GM12878 (cell line): ENCODE measurements at regions not wholly inside any gene's neighbourhood (a gene's known extent, or its start where the extent isn't known, plus 50 kb on each side); places are given as distances from the start of the nearest gene placed in this dataset.

ENCODE experiments used
- HDAC6 ChIP-seq: fragments of 200-600 bp; sonication (generic); IDR thresholded peaks from one replicate; pipeline ENCODE4 v1.8.0; 2017; ENCODE audit warnings: antibody characterized with exemption; ENCODE audit not compliant: unreplicated experiment
- KDM1A ChIP-seq: fragments of 200-600 bp; sonication (generic); IDR thresholded peaks from 2 replicates; pipeline ENCODE4 v1.6.1; 2016; ENCODE audit warnings: borderline replicate concordance
- MYC ChIP-seq: IDR thresholded peaks from 2 replicates; pipeline ENCODE4 v1.6.1; 2011; ENCODE audit warnings: mild to moderate bottlenecking, low read length, moderate library complexity, inconsistent platforms; ENCODE audit not compliant: insufficient read depth, insufficient replicate concordance, insufficient read length, severe bottlenecking
- POLR2AphosphoS2 ChIP-seq: IDR thresholded peaks from 2 replicates; pipeline ENCODE4 v1.6.1; 2011; ENCODE audit warnings: low read depth, mild to moderate bottlenecking, low read length, improper control_type of control experiment, moderate library complexity
- TARDBP ChIP-seq: IDR thresholded peaks from 2 replicates; pipeline ENCODE4 v1.6.1; 2016; ENCODE audit warnings: borderline replicate concordance
- TF ChIP-seq, protein P1 (sequence below), 3 experiments: IDR thresholded peaks in 2 of 3; conservative IDR thresholded peaks in 1 of 3; 2 replicates each; pipeline ENCODE4 v1.5.1; 2011; ENCODE audit warnings: low read depth in 3 of 3, low read length in 3 of 3, mild to moderate bottlenecking in 3 of 3, control low read depth in 2 of 3, moderate library complexity in 2 of 3, inconsistent platforms in 1 of 3, mixed read lengths in 1 of 3; ENCODE audit not compliant: control insufficient read depth in 2 of 3, insufficient read depth in 1 of 3; ENCODE audit errors: extremely low read depth in 1 of 3
- TF ChIP-seq, protein P2 (sequence below): fragments of 450-650 bp; formaldehyde crosslinking; IDR thresholded peaks from 2 replicates; pipeline ENCODE4 v1.4.0; 2022; ENCODE audit warnings: mild to moderate bottlenecking, moderate library complexity
- TF ChIP-seq, protein P3 (sequence below): IDR thresholded peaks from 2 replicates; pipeline ENCODE4 v1.6.1; 2012; ENCODE audit warnings: mild to moderate bottlenecking, low read depth, low read length
- TF ChIP-seq, protein P4 (sequence below): fragments of 450-650 bp; IDR thresholded peaks from 2 replicates; pipeline ENCODE4 v1.6.1; 2018; ENCODE audit warnings: mild to moderate bottlenecking, low read depth, moderate library complexity; ENCODE audit not compliant: partially characterized antibody

DNA sequence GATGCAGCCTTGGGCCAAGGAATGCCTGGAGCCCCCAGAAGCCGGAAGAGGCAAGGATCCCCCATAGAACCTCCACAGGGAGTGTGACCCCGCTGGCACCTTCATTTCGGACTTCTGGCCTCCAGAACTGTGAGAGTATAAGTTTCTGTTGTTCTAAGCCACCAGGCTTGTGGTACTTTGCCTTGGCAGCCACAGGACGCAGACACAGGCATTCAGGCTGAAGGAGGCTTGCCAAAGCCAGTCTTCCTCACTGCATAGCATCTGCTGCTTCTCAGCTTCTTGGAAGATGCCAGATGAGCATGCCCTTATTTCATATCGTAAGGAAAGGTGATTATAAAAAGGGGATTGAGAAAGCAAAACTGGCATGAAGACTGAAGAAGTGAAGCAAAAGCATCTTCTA lies 61.1 kb upstream of the TAS2R1 start:
- TF ChIP-seq, protein P1, sequence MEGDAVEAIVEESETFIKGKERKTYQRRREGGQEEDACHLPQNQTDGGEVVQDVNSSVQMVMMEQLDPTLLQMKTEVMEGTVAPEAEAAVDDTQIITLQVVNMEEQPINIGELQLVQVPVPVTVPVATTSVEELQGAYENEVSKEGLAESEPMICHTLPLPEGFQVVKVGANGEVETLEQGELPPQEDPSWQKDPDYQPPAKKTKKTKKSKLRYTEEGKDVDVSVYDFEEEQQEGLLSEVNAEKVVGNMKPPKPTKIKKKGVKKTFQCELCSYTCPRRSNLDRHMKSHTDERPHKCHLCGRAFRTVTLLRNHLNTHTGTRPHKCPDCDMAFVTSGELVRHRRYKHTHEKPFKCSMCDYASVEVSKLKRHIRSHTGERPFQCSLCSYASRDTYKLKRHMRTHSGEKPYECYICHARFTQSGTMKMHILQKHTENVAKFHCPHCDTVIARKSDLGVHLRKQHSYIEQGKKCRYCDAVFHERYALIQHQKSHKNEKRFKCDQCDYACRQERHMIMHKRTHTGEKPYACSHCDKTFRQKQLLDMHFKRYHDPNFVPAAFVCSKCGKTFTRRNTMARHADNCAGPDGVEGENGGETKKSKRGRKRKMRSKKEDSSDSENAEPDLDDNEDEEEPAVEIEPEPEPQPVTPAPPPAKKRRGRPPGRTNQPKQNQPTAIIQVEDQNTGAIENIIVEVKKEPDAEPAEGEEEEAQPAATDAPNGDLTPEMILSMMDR (IDR thresholded peaks at IDR 0.05 in 2 of 3, conservative IDR thresholded peaks at IDR 0.05 in 1 of 3; ENCODE audit: control insufficient read depth in 2 of 3, extremely low read depth in 1 of 3, insufficient read depth in 1 of 3, low read depth in 3 of 3, low read length in 3 of 3): no peak
- TF ChIP-seq, protein P2, sequence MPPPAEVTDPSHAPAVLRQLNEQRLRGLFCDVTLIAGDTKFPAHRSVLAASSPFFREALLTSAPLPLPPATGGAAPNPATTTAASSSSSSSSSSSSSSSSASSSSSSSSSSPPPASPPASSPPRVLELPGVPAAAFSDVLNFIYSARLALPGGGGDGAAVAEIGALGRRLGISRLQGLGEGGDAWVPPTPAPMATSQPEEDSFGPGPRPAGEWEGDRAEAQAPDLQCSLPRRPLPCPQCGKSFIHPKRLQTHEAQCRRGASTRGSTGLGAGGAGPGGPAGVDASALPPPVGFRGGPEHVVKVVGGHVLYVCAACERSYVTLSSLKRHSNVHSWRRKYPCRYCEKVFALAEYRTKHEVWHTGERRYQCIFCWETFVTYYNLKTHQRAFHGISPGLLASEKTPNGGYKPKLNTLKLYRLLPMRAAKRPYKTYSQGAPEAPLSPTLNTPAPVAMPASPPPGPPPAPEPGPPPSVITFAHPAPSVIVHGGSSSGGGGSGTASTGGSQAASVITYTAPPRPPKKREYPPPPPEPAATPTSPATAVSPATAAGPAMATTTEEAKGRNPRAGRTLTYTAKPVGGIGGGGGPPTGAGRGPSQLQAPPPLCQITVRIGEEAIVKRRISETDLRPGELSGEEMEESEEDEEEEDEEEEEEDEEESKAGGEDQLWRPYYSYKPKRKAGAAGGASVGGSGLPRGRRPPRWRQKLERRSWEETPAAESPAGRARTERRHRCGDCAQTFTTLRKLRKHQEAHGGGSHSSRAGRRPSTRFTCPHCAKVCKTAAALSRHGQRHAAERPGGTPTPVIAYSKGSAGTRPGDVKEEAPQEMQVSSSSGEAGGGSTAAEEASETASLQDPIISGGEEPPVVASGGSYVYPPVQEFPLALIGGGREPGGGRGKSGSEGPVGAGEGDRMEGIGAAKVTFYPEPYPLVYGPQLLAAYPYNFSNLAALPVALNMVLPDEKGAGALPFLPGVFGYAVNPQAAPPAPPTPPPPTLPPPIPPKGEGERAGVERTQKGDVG (CRISPR knock-in tag): no peak
- TF ChIP-seq TARDBP (no peak), MYC (no peak), KDM1A (no peak), POLR2AphosphoS2 (no peak), HDAC6 (no peak)
- TF ChIP-seq, protein P3, sequence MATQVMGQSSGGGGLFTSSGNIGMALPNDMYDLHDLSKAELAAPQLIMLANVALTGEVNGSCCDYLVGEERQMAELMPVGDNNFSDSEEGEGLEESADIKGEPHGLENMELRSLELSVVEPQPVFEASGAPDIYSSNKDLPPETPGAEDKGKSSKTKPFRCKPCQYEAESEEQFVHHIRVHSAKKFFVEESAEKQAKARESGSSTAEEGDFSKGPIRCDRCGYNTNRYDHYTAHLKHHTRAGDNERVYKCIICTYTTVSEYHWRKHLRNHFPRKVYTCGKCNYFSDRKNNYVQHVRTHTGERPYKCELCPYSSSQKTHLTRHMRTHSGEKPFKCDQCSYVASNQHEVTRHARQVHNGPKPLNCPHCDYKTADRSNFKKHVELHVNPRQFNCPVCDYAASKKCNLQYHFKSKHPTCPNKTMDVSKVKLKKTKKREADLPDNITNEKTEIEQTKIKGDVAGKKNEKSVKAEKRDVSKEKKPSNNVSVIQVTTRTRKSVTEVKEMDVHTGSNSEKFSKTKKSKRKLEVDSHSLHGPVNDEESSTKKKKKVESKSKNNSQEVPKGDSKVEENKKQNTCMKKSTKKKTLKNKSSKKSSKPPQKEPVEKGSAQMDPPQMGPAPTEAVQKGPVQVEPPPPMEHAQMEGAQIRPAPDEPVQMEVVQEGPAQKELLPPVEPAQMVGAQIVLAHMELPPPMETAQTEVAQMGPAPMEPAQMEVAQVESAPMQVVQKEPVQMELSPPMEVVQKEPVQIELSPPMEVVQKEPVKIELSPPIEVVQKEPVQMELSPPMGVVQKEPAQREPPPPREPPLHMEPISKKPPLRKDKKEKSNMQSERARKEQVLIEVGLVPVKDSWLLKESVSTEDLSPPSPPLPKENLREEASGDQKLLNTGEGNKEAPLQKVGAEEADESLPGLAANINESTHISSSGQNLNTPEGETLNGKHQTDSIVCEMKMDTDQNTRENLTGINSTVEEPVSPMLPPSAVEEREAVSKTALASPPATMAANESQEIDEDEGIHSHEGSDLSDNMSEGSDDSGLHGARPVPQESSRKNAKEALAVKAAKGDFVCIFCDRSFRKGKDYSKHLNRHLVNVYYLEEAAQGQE: no peak
- TF ChIP-seq, protein P4, sequence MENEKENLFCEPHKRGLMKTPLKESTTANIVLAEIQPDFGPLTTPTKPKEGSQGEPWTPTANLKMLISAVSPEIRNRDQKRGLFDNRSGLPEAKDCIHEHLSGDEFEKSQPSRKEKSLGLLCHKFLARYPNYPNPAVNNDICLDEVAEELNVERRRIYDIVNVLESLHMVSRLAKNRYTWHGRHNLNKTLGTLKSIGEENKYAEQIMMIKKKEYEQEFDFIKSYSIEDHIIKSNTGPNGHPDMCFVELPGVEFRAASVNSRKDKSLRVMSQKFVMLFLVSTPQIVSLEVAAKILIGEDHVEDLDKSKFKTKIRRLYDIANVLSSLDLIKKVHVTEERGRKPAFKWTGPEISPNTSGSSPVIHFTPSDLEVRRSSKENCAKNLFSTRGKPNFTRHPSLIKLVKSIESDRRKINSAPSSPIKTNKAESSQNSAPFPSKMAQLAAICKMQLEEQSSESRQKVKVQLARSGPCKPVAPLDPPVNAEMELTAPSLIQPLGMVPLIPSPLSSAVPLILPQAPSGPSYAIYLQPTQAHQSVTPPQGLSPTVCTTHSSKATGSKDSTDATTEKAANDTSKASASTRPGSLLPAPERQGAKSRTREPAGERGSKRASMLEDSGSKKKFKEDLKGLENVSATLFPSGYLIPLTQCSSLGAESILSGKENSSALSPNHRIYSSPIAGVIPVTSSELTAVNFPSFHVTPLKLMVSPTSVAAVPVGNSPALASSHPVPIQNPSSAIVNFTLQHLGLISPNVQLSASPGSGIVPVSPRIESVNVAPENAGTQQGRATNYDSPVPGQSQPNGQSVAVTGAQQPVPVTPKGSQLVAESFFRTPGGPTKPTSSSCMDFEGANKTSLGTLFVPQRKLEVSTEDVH: no peak
